ENCODE measurements at regions not wholly inside any gene's neighbourhood (a gene's known extent, or its start where the extent isn't known, plus 50 kb on each side); places are given as distances from the start of the nearest gene placed in this dataset.

GRCh38 chr17:63291258-63291657 lies 154.8 kb downstream of the CYB561 start:
- H3K27ac ChIP-seq = no peak overlapping the region
- intact Hi-C loops (cut with DNase I) = no loop called here
- H3K9me3 ChIP-seq = peaks cover 11% of the 10 kb centered on the region
- H3K4me1 ChIP-seq = no peaks in the 10 kb centered on the region
- no peak for DNase-seq
- H3K27me3 ChIP-seq (ENCODE audit: low read depth) = no peaks in the 10 kb centered on the region
- TF ChIP-seq CTCF (IDR thresholded peaks at IDR 0.05) = no peak
- H3K4me3 ChIP-seq = no peak overlapping the region
- no peak for ATAC-seq
- no peaks in the 10 kb centered on the region for H3K36me3 ChIP-seq

- no peaks in the 10 kb centered on the region for H3K27me3 ChIP-seq (ENCODE audit: low read depth)
- no peak overlapping the region for H3K27ac ChIP-seq
- no peak for DNase-seq
- peaks cover 6% of the 10 kb centered on the region for H3K9me3 ChIP-seq
- no peak overlapping the region for H3K4me3 ChIP-seq
- ATAC-seq = no peak
- H3K36me3 ChIP-seq = no peaks in the 10 kb centered on the region
- H3K4me1 ChIP-seq = no peaks in the 10 kb centered on the region
- no peak for TF ChIP-seq CTCF (IDR thresholded peaks at IDR 0.05)
- intact Hi-C loops (cut with DNase I) = no loop called here
Observed at GRCh38 chr17:63292421-63292820, 153.7 kb downstream of the CYB561 start.

- Histone ChIP-seq H3K4me1 (no peaks in the 10 kb centered on the region), H3K36me3 (no peaks in the 10 kb centered on the region), H3K4me3 (no peak overlapping the region), H3K27ac (no peak overlapping the region), H3K27me3 (ENCODE audit: low read depth) (no peaks in the 10 kb centered on the region), H3K9me3 (peaks cover 6% of the 10 kb centered on the region)
- no peak for ATAC-seq
- no peak for TF ChIP-seq CTCF (IDR thresholded peaks at IDR 0.05)
- no peak for DNase-seq
- intact Hi-C loops (cut with DNase I) = no loop called here
Observed at GRCh38 chr17:63293323-63294075, 152.6 kb downstream of the CYB561 start.

- Histone ChIP-seq H3K4me1 (no peaks in the 10 kb centered on the region), H3K4me3 (no peak overlapping the region), H3K27ac (no peak overlapping the region), H3K9me3 (peaks cover 6% of the 10 kb centered on the region), H3K27me3 (ENCODE audit: low read depth) (no peaks in the 10 kb centered on the region), H3K36me3 (no peaks in the 10 kb centered on the region)
- ATAC-seq (no peak), DNase-seq (no peak)
- TF ChIP-seq CTCF (IDR thresholded peaks at IDR 0.05) = no peak
- intact Hi-C loops (cut with DNase I) = no loop called here
Observed at GRCh38 chr17:63294776-63295175, 151.3 kb downstream of the CYB561 start.

GRCh38 chr17:63295288-63295687 lies 150.8 kb downstream of the CYB561 start:
- TF ChIP-seq CTCF (IDR thresholded peaks at IDR 0.05) = no peak
- Histone ChIP-seq H3K9me3 (peaks cover 6% of the 10 kb centered on the region), H3K36me3 (no peaks in the 10 kb centered on the region), H3K4me1 (no peaks in the 10 kb centered on the region), H3K27me3 (ENCODE audit: low read depth) (no peaks in the 10 kb centered on the region), H3K4me3 (no peak overlapping the region), H3K27ac (no peak overlapping the region)
- ATAC-seq (no peak), DNase-seq (no peak)
- intact Hi-C loops (cut with DNase I) = no loop called here
